Activated effector memory CD4-positive, alpha-beta T cell treated with Interleukin-2 at 50 U/mL for 16 hours (primary cell): ENCODE measurements at regions not wholly inside any gene's neighbourhood (a gene's known extent, or its start where the extent isn't known, plus 50 kb on each side); places are given as distances from the start of the nearest gene placed in this dataset.
"Not testable (repeated sequence)": the region's sequence is repeated elsewhere in the genome, so short reads cannot be mapped to it uniquely, and the experiment has no call there.

ENCODE experiments used
- DNase-seq: peaks from one replicate; pipeline ENCODE4 v3.0.0-alpha.2; 2020

DNA sequence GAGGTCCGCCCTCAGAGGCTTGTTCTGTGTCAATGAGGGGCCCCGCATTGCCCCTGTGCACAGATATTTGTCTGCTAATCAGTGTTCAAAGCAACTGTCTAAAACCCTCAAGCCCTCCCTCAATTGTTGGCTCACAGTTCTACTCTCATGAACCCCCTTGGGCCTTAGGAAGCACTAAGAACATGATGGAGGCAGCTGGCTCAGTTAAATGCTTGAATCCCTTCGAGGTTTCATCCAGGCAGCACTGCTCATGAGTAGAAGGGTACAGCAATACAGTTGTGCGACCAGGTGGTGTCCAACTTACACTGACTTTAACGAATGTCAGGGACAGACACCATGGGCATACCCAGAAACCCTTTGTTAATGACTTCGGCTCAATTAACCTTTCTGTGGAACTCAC is 89.2 kb upstream of the WSCD1 start:
- no peak for DNase-seq

DNA sequence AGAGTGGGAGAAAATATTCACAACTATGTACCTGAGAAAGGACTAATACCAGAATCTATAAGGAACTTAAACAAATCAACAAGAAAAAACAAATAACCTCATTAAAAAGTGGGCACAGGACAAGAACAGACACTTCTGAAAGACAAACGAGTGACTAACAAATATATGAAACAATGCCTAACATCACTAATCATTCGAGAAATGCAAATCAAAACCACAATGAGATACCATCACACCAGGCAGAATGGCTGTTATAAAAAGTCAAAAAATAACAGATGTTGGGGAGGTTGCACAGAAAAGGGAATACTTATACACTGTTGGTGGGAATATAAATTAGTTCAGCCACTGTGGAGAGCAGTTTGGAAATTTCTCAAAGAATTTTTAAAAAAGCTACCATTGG is 83.5 kb upstream of the WSCD1 start:
- DNase-seq: no peak

DNA sequence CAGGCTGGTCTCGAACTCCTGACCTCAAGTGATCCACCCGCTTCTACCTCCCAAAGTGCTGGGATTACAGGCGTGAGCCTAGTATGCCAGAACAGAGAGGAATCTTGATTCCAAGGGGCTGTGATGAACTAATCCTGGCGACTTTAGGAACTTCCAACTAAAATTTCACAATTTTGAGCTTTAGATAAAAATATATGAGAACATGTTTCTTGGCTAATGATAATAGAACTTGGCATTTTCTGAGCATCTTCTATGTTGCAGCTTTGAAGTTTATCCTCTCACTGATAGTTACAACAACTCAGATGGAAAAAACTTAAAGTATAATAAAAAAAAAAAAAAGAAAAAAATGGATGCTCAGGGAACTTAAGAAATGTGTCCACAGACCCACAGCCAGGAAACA is 69.8 kb upstream of the WSCD1 start:
- no peak for DNase-seq

DNA sequence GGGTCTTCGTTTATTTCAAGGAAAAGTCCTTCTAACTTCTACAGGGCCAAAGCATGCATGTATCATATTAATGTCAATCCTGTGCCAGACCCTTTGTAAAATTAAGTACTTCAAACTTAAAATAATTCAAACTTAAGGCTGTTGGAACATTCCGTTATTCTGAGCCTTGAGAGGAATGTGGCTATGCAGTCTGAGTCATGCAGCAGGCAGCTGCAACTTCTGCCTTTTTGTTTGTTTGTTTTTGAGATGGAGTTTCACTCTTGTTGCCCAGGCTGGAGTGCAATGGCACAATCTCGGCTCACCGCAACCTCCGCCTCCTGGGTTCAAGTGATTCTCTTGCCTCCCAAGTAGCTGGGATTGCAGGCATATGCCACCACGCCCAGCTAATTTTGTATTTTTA is 67.0 kb upstream of the WSCD1 start:
- not testable (repeated sequence) for DNase-seq

DNA sequence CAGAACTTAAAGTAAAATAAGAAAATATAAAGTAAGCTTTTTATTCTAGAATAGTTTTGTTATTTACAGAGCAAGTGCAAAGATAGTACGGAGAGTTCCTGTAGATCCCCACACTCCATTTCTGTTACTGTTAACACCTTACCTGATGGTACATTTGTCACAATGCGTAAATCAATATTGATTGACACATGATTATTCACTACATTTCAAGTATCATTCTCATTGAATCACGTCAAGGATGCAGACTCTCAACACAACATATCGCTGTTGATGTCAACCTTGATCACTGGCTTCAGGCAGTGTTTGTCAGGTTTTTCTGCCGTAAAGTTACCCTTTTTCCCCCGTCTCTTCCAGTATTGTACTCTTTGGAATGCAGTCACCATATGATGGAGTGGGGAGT is 64.2 kb upstream of the WSCD1 start:
- no peak for DNase-seq

DNA sequence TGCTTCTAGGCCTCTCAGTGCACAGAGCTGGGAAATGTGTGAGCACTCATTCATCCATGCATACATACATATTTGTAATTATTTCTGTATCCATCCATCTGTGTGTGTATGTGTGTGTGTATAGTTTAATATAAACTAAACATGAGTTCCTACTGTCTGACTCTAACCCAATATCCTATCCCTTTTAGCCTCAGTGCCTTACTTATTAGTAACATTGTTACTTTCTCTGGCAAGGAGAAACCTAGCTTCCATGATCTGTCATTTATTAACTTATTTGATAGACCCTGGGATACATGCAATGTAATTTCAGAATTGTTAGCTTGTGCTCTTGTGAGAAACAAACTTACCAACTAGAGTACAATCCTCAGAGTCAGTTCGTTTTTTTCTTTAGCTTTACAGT is 59.0 kb upstream of the WSCD1 start:
- DNase-seq: no peak

DNA sequence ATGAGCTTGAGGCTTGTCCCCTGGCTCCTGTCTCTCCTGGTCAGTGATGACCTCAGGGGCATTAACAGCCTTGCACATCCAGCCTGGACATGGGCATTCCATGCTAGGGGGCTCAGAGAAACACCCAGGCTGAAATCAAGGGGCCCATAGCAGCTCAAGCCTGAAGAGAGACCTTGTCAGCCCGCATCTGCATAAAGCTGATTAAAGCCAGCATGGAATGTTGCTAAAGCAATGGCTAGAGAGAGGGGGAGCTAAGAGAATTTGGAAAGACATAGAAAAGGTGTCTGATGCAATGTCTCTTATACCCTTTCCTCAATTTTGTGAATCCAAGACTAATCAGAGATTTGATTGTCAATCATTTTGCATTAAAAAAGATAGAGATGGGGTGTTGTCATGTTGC is 51.4 kb upstream of the WSCD1 start:
- no peak for DNase-seq

DNA sequence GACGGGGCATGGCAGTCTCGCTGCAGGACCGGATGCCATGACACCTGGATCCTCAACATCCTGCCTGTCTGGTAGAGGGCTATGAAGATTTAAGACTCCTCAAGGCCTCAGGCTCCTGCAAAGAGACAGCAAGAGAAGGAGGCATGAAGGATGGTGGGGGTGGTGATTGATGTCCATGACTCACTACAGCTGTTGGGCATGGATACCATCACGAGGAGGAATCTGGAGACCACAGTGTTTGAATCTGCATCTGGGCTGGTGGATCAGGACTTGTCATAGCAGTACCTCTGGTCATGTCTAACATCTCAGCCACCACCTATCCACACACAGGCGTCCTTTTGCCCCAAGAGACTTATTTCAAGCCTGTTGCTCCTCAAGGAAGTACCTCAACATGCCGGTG is 50.2 kb upstream of the WSCD1 start:
- DNase-seq: no peak

DNA sequence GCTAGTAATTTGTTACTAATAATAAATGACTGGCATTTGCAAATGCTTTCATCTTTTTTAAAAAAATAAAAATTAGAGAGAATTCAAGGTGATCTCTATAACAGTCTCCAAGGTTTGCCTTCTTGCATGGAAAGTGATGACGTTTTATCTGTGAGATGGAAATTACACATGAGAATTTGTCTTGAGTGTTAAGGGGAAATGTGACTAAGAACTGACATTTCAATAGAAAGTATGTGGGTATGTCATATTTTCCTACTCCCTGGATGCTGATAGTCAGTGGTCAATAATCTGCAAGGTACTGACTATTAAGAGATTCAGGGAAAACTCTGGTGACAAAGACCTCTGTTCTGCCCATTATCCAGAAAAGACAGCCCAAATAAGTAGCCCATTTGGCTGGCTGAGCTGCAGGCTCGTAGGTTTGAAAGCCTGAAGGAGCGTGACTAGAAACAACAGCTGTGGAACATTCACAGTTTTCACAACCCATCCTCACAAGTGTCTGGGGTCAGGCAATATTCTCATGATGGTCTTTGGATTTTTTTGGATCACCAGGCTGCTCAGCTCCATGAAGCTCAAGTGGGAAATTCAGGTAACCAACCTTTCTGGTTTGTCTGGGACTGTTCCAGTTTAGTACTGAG is 49.7 kb upstream of the WSCD1 start:
- no peak for DNase-seq
